ENCODE measurements at regions not wholly inside any gene's neighbourhood (a gene's known extent, or its start where the extent isn't known, plus 50 kb on each side); places are given as distances from the start of the nearest gene placed in this dataset.

DNA sequence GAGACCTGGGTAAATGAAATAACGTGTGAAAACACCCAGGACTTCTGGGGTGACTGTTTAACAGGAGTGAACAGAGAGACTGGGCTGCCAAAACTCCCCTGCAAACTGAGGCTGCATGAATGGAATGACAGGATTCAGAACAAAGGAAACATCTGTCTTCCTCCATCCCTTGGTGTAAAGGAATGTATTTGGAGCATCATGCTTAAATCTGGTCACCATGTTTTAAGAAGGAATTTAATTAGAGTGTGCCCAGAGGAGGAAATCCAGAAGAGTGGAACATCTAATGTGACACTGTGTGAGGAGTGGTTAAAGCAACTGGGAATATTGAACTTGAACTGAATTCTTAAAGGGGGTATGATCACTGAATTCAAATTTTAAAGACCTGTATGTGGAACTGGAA lies 437.2 kb downstream of the LIG4 start:
- no peaks in the 10 kb centered on the region for H3K27me3 ChIP-seq
- no peak overlapping the region for H3K27ac ChIP-seq
- no peaks in the 10 kb centered on the region for H3K9me3 ChIP-seq
- 50 to 71% (median 65%) methylated on average over 1 of the region's 1 CpG for WGBS, 5 donors
- no peak for DNase-seq
- no peaks in the 10 kb centered on the region for H3K36me3 ChIP-seq
- intact Hi-C loops (cut with DNase I; ENCODE audit: low total_unique reads), result no loop called here
- no peak overlapping the region for H3K4me3 ChIP-seq
- TF ChIP-seq, protein P1, sequence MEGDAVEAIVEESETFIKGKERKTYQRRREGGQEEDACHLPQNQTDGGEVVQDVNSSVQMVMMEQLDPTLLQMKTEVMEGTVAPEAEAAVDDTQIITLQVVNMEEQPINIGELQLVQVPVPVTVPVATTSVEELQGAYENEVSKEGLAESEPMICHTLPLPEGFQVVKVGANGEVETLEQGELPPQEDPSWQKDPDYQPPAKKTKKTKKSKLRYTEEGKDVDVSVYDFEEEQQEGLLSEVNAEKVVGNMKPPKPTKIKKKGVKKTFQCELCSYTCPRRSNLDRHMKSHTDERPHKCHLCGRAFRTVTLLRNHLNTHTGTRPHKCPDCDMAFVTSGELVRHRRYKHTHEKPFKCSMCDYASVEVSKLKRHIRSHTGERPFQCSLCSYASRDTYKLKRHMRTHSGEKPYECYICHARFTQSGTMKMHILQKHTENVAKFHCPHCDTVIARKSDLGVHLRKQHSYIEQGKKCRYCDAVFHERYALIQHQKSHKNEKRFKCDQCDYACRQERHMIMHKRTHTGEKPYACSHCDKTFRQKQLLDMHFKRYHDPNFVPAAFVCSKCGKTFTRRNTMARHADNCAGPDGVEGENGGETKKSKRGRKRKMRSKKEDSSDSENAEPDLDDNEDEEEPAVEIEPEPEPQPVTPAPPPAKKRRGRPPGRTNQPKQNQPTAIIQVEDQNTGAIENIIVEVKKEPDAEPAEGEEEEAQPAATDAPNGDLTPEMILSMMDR (IDR thresholded peaks at IDR 0.05), result no peak
- TF ChIP-seq EP300 (IDR thresholded peaks at IDR 0.05), result no peak
- TF ChIP-seq POLR2AphosphoS5 (IDR thresholded peaks at IDR 0.05), result no peak
- TF ChIP-seq POLR2A (IDR thresholded peaks at IDR 0.05), result no peak
- no peaks in the 10 kb centered on the region for H3K4me1 ChIP-seq

DNA sequence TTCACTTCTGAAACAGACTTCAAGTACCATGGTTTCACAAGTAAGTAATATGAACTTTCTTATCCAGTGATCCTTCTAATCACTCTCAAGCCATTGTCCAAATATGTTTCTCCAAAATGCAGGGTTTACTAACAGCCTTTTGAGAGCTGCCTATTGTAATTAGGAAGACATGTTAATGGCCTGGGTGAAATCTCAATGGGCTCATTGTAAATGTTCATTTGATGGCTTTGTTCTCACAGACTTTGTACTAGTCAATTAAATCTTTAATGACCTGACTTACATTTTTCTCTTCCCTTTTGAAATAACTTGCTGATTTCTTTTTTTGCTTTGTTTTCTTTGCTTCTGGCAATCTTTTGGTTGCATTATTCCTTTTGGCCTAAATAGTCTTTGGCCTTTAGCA lies 444.8 kb downstream of the LIG4 start:
- intact Hi-C loops (cut with DNase I; ENCODE audit: low total_unique reads), result no loop called here
- no peaks in the 10 kb centered on the region for H3K36me3 ChIP-seq
- no peaks in the 10 kb centered on the region for H3K4me1 ChIP-seq
- no peak for DNase-seq
- H3K9me3 ChIP-seq, result no peaks in the 10 kb centered on the region
- no peaks in the 10 kb centered on the region for H3K27me3 ChIP-seq
- TF ChIP-seq, protein P1 (IDR thresholded peaks at IDR 0.05), result no peak
- TF ChIP-seq POLR2AphosphoS5 (IDR thresholded peaks at IDR 0.05) (no peak), POLR2A (IDR thresholded peaks at IDR 0.05) (no peak), EP300 (IDR thresholded peaks at IDR 0.05) (no peak)
- H3K4me3 ChIP-seq, result no peak overlapping the region
- no peak overlapping the region for H3K27ac ChIP-seq

DNA sequence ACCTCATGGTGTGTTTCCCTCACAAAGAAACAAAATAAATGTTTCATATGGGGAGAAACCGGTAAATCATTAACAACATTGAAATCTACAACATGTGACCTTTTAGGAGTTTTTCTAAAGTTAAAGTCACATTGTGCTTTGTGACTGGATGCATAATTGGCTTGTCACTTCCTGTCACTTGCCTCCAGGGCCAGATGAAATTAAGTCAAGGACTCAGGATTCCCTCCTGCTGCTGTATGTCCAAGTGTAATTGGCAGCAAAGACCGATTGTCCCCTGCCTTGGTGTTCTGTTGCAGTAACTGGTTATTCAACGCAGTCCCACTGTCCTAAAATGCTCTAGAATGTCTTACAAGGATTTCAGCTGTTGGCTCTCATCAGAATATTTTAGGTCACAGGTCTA lies 448.2 kb downstream of the LIG4 start:
- peak in 1 of 2 donors; percentile 21 for DNase-seq
- Histone ChIP-seq H3K9me3 (no peaks in the 10 kb centered on the region), H3K27me3 (no peaks in the 10 kb centered on the region), H3K27ac (no peak overlapping the region), H3K4me1 (no peaks in the 10 kb centered on the region), H3K36me3 (no peaks in the 10 kb centered on the region), H3K4me3 (no peak overlapping the region)
- intact Hi-C loops (cut with DNase I; ENCODE audit: low total_unique reads), result no loop called here
- 65 to 76% (median 69%) methylated on average over 3 of the region's 3 CpGs for WGBS, 5 donors
- TF ChIP-seq EP300 (IDR thresholded peaks at IDR 0.05), result no peak
- no peak for TF ChIP-seq POLR2AphosphoS5 (IDR thresholded peaks at IDR 0.05)
- TF ChIP-seq POLR2A (IDR thresholded peaks at IDR 0.05), result no peak
- TF ChIP-seq, protein P1 (IDR thresholded peaks at IDR 0.05), result no peak

DNA sequence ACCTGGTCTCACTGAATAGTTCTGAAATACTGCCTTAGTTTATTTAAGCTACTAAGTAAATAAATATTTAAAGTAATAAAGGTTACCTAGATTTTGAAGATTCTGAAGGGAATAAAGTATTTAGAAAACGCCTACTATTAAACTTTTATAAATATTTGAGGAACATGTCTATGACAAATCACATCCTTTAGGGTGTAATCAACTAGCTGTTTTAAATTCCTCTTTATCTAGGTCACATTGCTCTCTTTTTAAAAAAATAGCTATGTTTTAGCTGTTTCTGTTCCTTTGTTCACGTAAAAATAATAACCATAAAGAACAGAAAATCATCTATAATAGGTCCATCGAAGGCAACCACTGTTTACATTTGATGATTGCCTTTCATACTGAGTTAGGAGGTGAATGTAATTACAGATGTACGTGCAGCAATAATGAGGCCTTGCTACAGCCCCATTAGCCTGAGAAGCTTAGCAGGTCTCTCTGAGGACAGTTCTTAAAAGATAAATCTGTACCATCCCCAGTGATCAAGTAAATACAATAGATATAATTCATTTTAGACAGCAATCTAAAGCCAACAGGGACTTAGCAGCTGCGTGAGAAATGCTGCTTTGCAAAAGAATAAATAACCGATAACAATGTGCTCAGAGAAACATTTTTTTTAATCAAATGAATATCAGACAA lies 449.5 kb downstream of the LIG4 start:
- DNase-seq, result no peak
- Histone ChIP-seq H3K27ac (no peak overlapping the region), H3K36me3 (no peaks in the 10 kb centered on the region), H3K4me1 (no peaks in the 10 kb centered on the region), H3K4me3 (no peak overlapping the region), H3K9me3 (no peaks in the 10 kb centered on the region), H3K27me3 (no peaks in the 10 kb centered on the region)
- TF ChIP-seq EP300 (IDR thresholded peaks at IDR 0.05), result no peak
- no peak for TF ChIP-seq POLR2AphosphoS5 (IDR thresholded peaks at IDR 0.05)
- TF ChIP-seq POLR2A (IDR thresholded peaks at IDR 0.05), result no peak
- TF ChIP-seq, protein P1 (IDR thresholded peaks at IDR 0.05), result no peak
- intact Hi-C loops (cut with DNase I; ENCODE audit: low total_unique reads), result no loop called here
- whole genome bisulfite sequencing, 5 donors, result 46 to 66% (median 55%) methylated on average over 6 of the region's 6 CpGs
